Cardiac muscle cell (in vitro differentiated cells and primary cell): ENCODE measurements at regions not wholly inside any gene's neighbourhood (a gene's known extent, or its start where the extent isn't known, plus 50 kb on each side); places are given as distances from the start of the nearest gene placed in this dataset.

Experiments
- DNase-seq, 2 donors: peaks; one replicate each; pipeline versions ENCODE4 v3.0.0 to v3.0.0-alpha.2; 2010 to 2017; ENCODE audit warnings: low read depth in 1 of 2, low spot score in 1 of 2
- H3K27ac ChIP-seq: fragments of 200-600 bp; sonication (generic); 2 replicates; pipeline ENCODE4 v1.5.1; 2016
- H3K27me3 ChIP-seq: fragments of 200-600 bp; sonication (generic); 2 replicates; pipeline ENCODE4 v1.6.0; 2016; ENCODE audit warnings: control low read depth
- H3K36me3 ChIP-seq: fragments of 200-600 bp; sonication (generic); 2 replicates; pipeline ENCODE4 v1.5.1; 2016; ENCODE audit warnings: control low read depth
- H3K4me1 ChIP-seq: fragments of 200-600 bp; sonication (generic); 2 replicates; pipeline ENCODE4 v1.8.1; 2017; ENCODE audit warnings: low read depth, mild to moderate bottlenecking, mixed run types
- H3K4me3 ChIP-seq: fragments of 200-600 bp; sonication (generic); 2 replicates; pipeline ENCODE4 v1.5.1; 2016; ENCODE audit warnings: mild to moderate bottlenecking
- H3K9me3 ChIP-seq: fragments of 200-600 bp; sonication (generic); 2 replicates; pipeline ENCODE4 v1.5.1; 2017; ENCODE audit warnings: low read depth, mild to moderate bottlenecking, control low read depth
- CTCF ChIP-seq: IDR thresholded peaks from 2 replicates; pipeline ENCODE4 v1.5.1; 2012; ENCODE audit warnings: low read depth, mild to moderate bottlenecking, low read length

DNA sequence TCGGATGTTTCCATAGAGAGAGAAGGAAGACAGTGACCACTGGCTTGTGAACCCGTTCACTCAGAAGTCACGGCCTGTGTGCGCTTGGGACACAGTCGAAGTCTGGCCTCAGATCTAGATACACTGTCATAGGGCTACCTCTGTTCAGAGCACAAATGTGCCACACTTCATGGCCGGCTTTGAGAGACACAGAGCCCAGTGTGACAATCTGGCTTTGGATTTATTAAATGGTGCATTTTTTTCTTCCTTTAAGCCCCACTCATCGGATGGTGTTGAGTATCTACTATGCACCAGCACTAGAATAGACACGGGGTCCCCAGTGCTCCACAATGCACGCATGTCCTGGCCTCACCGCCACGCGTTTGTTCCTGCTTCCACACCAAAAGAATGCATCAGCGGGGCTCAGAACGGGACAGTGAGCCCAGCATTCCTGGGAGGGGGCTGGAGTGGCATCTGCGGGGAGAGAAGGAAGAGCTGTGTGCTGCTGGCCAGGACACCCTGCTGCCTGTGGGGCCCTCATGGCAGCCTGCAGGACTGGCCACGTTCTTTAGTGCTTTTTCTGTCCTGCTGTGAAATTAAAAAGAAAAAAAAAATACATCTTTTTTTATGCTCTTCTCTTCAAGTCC lies 738.9 kb upstream of the SALL3 start:
- Histone ChIP-seq H3K36me3 (no peaks in the 10 kb centered on the region), H3K9me3 (no peaks in the 10 kb centered on the region), H3K4me3 (no peak overlapping the region), H3K27ac (no peak overlapping the region), H3K27me3 (no peaks in the 10 kb centered on the region), H3K4me1 (no peaks in the 10 kb centered on the region)
- no peak for TF ChIP-seq CTCF
- peak in 1 of 2 donors; percentile 14 for DNase-seq

- no peak for DNase-seq
- Histone ChIP-seq H3K4me3 (no peak overlapping the region), H3K36me3 (no peaks in the 10 kb centered on the region), H3K27me3 (no peaks in the 10 kb centered on the region), H3K9me3 (no peaks in the 10 kb centered on the region), H3K27ac (no peak overlapping the region), H3K4me1 (no peaks in the 10 kb centered on the region)
- TF ChIP-seq CTCF = no peak
Measured at GRCh38 chr18:78241535-78242253, 737.9 kb upstream of the SALL3 start.

GRCh38 chr18:78242254-78242643 lies 737.4 kb upstream of the SALL3 start:
- Histone ChIP-seq H3K9me3 (no peaks in the 10 kb centered on the region), H3K36me3 (no peaks in the 10 kb centered on the region), H3K4me3 (no peak overlapping the region), H3K27me3 (no peaks in the 10 kb centered on the region), H3K27ac (no peak overlapping the region), H3K4me1 (no peaks in the 10 kb centered on the region)
- peak in 1 of 2 donors; percentile 67 for DNase-seq
- no peak for TF ChIP-seq CTCF

- DNase-seq = peak in 1 of 2 donors; percentile 65
- no peaks in the 10 kb centered on the region for H3K9me3 ChIP-seq
- H3K36me3 ChIP-seq = no peaks in the 10 kb centered on the region
- TF ChIP-seq CTCF = no peak
- no peaks in the 10 kb centered on the region for H3K4me1 ChIP-seq
- no peak overlapping the region for H3K27ac ChIP-seq
- no peaks in the 10 kb centered on the region for H3K27me3 ChIP-seq
- H3K4me3 ChIP-seq = no peak overlapping the region
Measured at GRCh38 chr18:78242806-78243205, 736.8 kb upstream of the SALL3 start.

GRCh38 chr18:78244779-78245178 lies 734.8 kb upstream of the SALL3 start:
- Histone ChIP-seq H3K27me3 (no peaks in the 10 kb centered on the region), H3K27ac (no peak overlapping the region), H3K4me1 (no peaks in the 10 kb centered on the region), H3K9me3 (no peaks in the 10 kb centered on the region), H3K36me3 (no peaks in the 10 kb centered on the region), H3K4me3 (no peak overlapping the region)
- no peak for TF ChIP-seq CTCF
- no peak for DNase-seq
